ENCODE measurements at regions not wholly inside any gene's neighbourhood (a gene's known extent, or its start where the extent isn't known, plus 50 kb on each side); places are given as distances from the start of the nearest gene placed in this dataset.

DNA sequence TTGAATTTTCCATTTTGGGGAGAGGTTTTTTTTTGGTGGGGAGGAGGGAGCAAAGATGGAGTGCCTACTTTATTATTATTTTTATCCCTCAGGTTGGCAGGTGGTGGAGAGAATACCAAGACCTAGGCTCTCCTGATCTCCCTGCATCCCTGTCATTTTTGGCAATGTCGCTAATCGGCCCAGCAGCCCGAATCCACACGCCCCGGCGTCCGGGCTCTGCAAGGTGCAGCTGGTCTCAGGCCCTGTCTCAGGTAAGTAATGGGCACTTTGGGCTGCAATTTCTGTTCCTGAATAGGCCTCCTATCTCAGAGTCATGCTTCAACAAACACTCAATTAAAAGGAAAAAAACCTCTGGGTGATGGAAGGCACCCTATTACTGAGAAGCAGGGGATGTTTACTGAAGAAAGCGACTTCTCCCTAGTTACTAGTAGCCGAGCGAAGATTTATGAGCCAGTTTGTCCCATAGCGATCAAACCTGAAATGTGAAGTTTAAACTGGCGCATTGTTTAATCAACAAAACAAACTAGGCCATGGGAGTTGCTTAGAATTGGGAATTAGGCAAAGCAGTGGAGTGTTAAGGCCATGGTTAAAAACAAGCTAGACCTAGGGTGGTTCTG is 137.8 kb downstream of the RWDD3 start:
- DNase-seq (ENCODE audit: insufficient read length): no peak

DNA sequence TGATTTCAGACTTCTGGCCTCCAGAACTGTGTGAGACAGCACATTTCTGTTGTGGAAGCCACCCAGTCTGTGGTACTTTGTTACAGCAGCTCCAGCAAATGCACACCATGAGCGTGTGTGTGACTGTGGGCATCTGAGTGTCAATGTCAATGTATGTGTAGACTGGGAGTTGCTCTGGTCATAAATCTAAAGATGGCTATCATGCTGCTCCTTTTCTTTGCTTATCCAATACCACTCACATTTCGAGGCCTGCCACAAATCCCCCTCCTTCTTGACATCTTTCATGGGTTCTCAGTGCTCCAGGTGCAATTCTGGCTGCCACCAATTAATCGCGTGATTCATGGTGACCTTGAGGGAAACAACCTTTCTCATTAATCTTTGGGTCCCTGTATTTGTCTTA is 141.2 kb downstream of the RWDD3 start:
- DNase-seq (ENCODE audit: insufficient read length): no peak
- no peak for FAIRE-seq
- TF ChIP-seq TAF1 (IDR thresholded peaks at IDR 0.05; ENCODE audit: borderline replicate concordance, low read depth, low read length) (no peak), POLR2AphosphoS5 (IDR thresholded peaks at IDR 0.05; ENCODE audit: low read depth, low read length) (no peak), POLR2A (IDR thresholded peaks at IDR 0.05; ENCODE audit: low read depth, low read length) (no peak)

More for the DNA sequence above, 137.8 kb downstream of the RWDD3 start:
- no peak for TF ChIP-seq TAF1 (IDR thresholded peaks at IDR 0.05; ENCODE audit: borderline replicate concordance, low read depth, low read length)
- no peak for TF ChIP-seq POLR2A (IDR thresholded peaks at IDR 0.05; ENCODE audit: low read depth, low read length)
- TF ChIP-seq POLR2AphosphoS5 (IDR thresholded peaks at IDR 0.05; ENCODE audit: low read depth, low read length): no peak
- FAIRE-seq: no peak

DNA sequence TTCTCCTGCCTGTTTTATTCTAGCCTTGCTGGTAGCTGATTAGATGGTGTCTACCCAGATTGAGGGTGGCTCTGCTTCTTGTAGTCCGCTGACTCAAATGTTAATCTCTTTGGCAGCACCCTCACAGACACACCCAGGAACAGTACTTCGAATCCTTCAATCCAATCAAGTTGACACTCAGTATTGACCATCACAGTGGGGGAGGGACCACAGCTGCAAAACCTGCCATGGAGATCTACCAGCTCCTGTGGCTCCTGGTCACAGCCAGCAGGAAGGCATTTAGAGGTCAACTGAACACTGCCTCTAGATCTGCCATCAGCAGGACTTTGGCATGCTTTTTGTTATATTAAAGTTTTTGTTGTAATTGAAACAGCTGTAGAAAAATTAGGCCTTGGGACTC is 146.9 kb downstream of the RWDD3 start:
- FAIRE-seq (no peak), DNase-seq (ENCODE audit: insufficient read length) (no peak)
- TF ChIP-seq TAF1 (IDR thresholded peaks at IDR 0.05; ENCODE audit: borderline replicate concordance, low read depth, low read length): no peak
- no peak for TF ChIP-seq POLR2A (IDR thresholded peaks at IDR 0.05; ENCODE audit: low read depth, low read length)
- no peak for TF ChIP-seq POLR2AphosphoS5 (IDR thresholded peaks at IDR 0.05; ENCODE audit: low read depth, low read length)

DNA sequence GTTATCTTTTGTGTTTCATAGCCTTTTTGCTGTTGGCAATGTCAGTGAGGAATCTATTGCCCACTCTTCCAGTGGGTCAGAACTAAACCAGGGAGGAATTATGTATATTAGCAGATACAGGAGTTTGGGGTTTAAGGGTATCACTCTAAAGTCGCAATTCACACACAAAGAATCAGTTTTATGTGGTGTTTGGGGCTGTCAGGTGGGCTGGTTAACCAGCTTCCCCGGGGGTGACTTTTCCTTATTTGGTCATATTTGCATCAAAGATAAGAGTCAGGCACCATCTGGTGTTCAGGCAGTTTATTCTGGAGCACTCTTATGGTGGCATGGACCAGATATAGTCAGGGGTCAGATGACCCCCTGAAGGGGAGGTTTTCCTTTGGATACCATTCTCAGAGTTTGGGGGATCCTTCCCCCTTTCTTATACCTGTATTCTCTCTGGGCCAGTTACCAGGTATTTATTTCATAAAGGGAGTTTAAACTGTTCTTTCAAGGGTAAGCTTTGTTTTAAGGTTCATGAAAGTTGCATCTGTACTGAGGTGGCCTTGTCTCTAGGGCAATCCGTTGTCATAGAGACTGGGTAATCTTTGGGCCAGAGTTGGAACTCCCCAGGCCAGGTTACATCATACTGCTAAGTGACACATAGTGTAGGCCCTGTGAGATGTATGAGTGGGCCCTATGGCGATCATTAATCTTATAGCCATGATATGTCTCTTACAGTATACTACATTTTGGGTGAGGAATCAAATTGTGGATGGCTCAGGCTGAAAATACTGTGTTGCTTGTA is 148.2 kb downstream of the RWDD3 start:
- DNase-seq (ENCODE audit: insufficient read length) (no peak), FAIRE-seq (no peak)
- no peak for TF ChIP-seq POLR2A (IDR thresholded peaks at IDR 0.05; ENCODE audit: low read depth, low read length)
- no peak for TF ChIP-seq TAF1 (IDR thresholded peaks at IDR 0.05; ENCODE audit: borderline replicate concordance, low read depth, low read length)
- no peak for TF ChIP-seq POLR2AphosphoS5 (IDR thresholded peaks at IDR 0.05; ENCODE audit: low read depth, low read length)

DNA sequence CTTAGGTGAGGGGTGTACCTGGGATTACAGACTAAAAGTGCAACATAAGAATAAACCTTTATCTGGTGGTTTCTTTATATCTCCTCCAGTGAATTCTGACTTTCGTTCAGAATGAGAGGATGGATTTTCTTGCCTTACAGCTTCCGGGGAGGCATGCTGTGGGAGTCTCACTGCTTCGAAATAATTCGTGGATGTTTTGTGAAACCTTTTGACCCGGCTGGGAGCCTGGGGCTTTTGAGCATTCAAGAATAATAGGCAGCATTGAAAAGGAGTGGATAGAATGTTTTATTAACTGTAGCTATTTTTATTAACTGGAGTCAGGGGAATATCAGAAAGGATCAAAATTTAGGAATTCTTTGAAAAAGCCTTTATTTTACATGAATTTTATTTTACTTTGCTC is 149.1 kb downstream of the RWDD3 start:
- DNase-seq (ENCODE audit: insufficient read length) (no peak), FAIRE-seq (no peak)
- TF ChIP-seq TAF1 (IDR thresholded peaks at IDR 0.05; ENCODE audit: borderline replicate concordance, low read depth, low read length) (no peak), POLR2A (IDR thresholded peaks at IDR 0.05; ENCODE audit: low read depth, low read length) (no peak), POLR2AphosphoS5 (IDR thresholded peaks at IDR 0.05; ENCODE audit: low read depth, low read length) (no peak)

DNA sequence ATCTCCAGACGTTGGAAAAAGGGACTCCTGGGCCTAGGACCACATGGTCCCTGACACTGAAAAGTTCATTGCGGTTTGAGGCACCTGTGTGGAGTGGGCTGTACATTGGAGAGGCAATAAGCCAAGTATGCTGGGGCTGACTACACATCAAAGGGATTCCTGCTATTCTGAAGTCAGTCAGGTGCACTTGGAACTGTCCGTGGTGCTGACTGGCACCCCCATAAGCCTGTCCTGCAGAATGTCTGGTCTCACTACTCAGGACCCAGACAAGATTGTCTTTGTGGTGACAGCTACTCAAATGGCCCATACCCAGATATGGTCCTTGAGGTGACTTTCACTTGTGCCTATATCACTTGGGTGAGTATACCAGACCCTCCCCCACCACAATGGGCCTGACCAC is 150.6 kb downstream of the RWDD3 start:
- no peak for TF ChIP-seq POLR2A (IDR thresholded peaks at IDR 0.05; ENCODE audit: low read depth, low read length)
- TF ChIP-seq TAF1 (IDR thresholded peaks at IDR 0.05; ENCODE audit: borderline replicate concordance, low read depth, low read length): no peak
- TF ChIP-seq POLR2AphosphoS5 (IDR thresholded peaks at IDR 0.05; ENCODE audit: low read depth, low read length): no peak
- no peak for DNase-seq (ENCODE audit: insufficient read length)

DNA sequence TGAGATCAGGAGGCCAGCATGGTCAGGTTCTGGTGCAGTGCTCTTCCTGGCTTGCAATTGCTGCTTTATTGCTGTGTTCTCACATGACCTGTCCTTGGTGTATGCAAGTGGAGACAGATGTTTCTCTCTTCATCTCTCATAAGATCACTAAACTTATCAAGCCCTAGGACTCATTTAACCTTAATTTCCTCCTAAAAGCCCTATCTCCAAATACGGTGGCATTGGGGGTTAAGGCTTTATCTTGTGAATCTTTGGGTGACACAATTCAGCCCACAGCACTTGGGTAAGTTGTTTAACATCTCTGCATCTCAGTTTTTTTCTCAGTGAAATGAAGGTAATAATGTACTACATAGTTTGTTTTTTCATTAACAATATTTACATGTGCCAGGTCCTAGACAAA is 152.4 kb downstream of the RWDD3 start:
- DNase-seq (ENCODE audit: insufficient read length) (no peak), FAIRE-seq (no peak)
- no peak for TF ChIP-seq TAF1 (IDR thresholded peaks at IDR 0.05; ENCODE audit: borderline replicate concordance, low read depth, low read length)
- TF ChIP-seq POLR2A (IDR thresholded peaks at IDR 0.05; ENCODE audit: low read depth, low read length): no peak
- no peak for TF ChIP-seq POLR2AphosphoS5 (IDR thresholded peaks at IDR 0.05; ENCODE audit: low read depth, low read length)

More for the DNA sequence above, 150.6 kb downstream of the RWDD3 start:
- FAIRE-seq: no peak

DNA sequence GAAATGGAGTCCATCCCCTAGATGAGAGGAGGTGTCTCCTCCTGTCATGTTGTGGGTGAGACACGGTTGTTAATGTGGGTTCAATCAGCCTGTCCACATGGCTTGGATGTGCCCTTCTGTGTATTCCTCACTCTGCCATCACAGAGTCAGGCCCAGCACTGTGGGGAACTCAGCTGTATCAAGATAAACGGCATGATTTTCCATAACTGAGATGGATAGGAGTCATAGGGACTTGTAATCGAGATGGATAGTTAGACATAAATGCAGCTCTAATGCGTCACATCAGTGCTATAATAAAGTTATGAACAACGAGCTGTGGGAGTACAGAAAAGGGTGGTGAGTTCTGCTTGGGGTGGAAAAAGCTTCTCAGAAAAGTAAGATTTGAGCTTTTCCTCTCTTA is 152.9 kb downstream of the RWDD3 start:
- TF ChIP-seq TAF1 (IDR thresholded peaks at IDR 0.05; ENCODE audit: borderline replicate concordance, low read depth, low read length): no peak
- no peak for TF ChIP-seq POLR2A (IDR thresholded peaks at IDR 0.05; ENCODE audit: low read depth, low read length)
- no peak for TF ChIP-seq POLR2AphosphoS5 (IDR thresholded peaks at IDR 0.05; ENCODE audit: low read depth, low read length)
- FAIRE-seq: no peak
- no peak for DNase-seq (ENCODE audit: insufficient read length)

DNA sequence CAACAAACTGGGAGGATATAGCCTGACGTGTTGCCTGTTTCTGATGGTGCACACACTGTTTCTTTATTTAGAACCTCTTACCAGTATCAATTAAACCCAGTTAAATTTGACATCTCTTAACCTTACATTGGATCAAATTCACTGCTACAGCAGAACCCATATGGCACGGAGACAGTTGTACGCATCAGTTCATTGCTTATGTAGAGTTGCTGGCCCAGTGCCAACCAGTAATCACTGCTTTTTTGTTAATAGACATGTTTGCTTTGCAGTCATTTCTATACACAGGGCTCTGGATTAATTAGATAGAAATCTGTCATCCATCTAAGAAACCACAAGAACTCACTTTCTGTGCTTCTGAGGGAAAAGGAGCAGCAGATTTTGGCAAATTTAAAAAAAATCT is 154.0 kb downstream of the RWDD3 start:
- TF ChIP-seq TAF1 (IDR thresholded peaks at IDR 0.05; ENCODE audit: borderline replicate concordance, low read depth, low read length) (no peak), POLR2AphosphoS5 (IDR thresholded peaks at IDR 0.05; ENCODE audit: low read depth, low read length) (no peak), POLR2A (IDR thresholded peaks at IDR 0.05; ENCODE audit: low read depth, low read length) (no peak)
- no peak for FAIRE-seq

DNA sequence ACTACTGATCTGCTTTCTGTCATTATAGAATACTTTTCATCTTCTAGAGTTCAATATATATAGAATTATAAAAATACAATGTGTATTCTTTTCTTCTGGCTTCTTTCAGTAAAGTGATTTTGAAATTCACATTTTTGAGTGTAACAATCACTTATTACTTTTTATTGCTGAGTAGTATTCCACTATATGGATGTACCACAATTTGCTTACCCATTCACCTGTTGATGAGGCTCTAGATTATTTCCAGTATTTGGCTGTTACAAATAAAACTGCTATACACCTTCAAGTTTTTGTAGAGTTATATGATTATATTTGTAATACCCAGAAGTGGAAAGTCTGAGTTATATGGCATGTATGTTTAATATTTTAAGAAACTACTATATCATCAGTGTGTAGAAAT is 159.4 kb downstream of the RWDD3 start:
- FAIRE-seq (no peak), DNase-seq (ENCODE audit: insufficient read length) (no peak)
- TF ChIP-seq POLR2AphosphoS5 (IDR thresholded peaks at IDR 0.05; ENCODE audit: low read depth, low read length) (no peak), POLR2A (IDR thresholded peaks at IDR 0.05; ENCODE audit: low read depth, low read length) (no peak), TAF1 (IDR thresholded peaks at IDR 0.05; ENCODE audit: borderline replicate concordance, low read depth, low read length) (no peak)

More for the DNA sequence above, 154.0 kb downstream of the RWDD3 start:
- DNase-seq (ENCODE audit: insufficient read length): no peak

DNA sequence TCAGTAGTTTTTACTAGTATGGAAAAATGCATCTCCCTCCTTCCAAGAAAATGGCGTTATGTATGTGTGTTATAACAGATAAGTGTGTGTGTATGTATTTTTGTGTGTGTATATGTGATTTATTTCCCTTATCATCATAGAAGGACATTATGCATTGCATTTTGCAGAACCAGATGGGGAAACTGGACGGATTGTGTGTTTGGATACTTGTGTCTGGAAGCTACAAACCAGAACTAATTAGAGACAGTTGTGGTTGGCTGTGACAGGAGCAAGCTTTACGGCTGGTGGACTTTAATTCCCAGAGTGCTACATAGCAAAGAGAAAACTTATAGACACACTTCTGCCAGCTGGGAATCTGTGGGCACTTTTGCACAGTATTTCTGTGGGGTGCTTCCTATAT is 162.5 kb downstream of the RWDD3 start:
- TF ChIP-seq TAF1 (IDR thresholded peaks at IDR 0.05; ENCODE audit: borderline replicate concordance, low read depth, low read length) (no peak), POLR2AphosphoS5 (IDR thresholded peaks at IDR 0.05; ENCODE audit: low read depth, low read length) (no peak), POLR2A (IDR thresholded peaks at IDR 0.05; ENCODE audit: low read depth, low read length) (no peak)
- FAIRE-seq (no peak), DNase-seq (ENCODE audit: insufficient read length) (no peak)

DNA sequence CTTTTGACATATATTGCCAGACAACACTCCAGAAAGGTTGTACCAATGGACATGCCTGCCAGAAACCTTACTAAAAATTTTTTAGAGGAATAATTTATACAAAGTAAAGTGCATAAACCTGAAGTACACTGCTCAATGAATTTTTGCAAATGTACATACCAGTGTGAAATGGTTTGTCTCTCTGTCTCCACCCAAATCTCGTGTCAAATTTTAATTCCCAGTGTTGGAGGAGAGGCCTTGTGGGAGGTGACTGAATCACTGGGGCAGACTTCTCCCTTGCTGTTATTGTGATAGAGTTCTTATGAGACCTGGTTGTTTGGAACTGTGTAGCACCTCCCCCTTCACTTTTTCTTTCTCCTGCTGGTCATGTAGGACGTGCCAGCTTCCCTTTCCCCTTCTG is 168.8 kb downstream of the RWDD3 start:
- FAIRE-seq (no peak), DNase-seq (ENCODE audit: insufficient read length) (no peak)
- TF ChIP-seq POLR2A (IDR thresholded peaks at IDR 0.05; ENCODE audit: low read depth, low read length) (no peak), POLR2AphosphoS5 (IDR thresholded peaks at IDR 0.05; ENCODE audit: low read depth, low read length) (no peak), TAF1 (IDR thresholded peaks at IDR 0.05; ENCODE audit: borderline replicate concordance, low read depth, low read length) (no peak)

All from GM12892 (cell line).